Pancreas (tissue), 10 donors: ENCODE measurements at regions not wholly inside any gene's neighbourhood (a gene's known extent, or its start where the extent isn't known, plus 50 kb on each side); places are given as distances from the start of the nearest gene placed in this dataset.

ENCODE experiments used
- ATAC-seq, 4 donors: fragments of 200-7000 bp; cut with Tn5 transposase; one replicate each; pipeline versions ENCODE4 v1.8.0 to v1.9.1; 2020; ENCODE audit warnings: mild to moderate bottlenecking in 4 of 4, moderate library complexity in 4 of 4
- DNase-seq, 6 donors: peaks; one replicate each; pipeline ENCODE4 v3.0.0-alpha.2; 2020
- FAIRE-seq: peaks from 2 replicates; lab custom pipeline; 2012; peaks lifted over from hg19 to GRCh38; lab: Jason Lieb, UNC
- H3K27ac ChIP-seq, 4 donors: fragments of 200-600 bp; sonication (generic); 1 replicate in 3 of 4; 2 replicates in 1 of 4; pipeline versions ENCODE4 v1.5.0 to v1.8.0; 2020
- H3K27me3 ChIP-seq, 4 donors: fragments of 200-600 bp; one replicate each; pipeline ENCODE4 v1.8.0; 2021
- H3K36me3 ChIP-seq, 3 donors: fragments of 200-600 bp; sonication (generic) in 1 of 3; one replicate each; pipeline versions ENCODE4 v1.5.0 to v1.8.0; 2020 to 2021
- H3K4me1 ChIP-seq, 3 donors: fragments of 200-600 bp; one replicate each; pipeline ENCODE4 v1.8.0; 2021
- H3K4me3 ChIP-seq, 4 donors: fragments of 200-600 bp; sonication (generic) in 2 of 4; one replicate each; pipeline versions ENCODE4 v1.5.0 to v1.8.0; 2020 to 2021
- H3K9me3 ChIP-seq, 4 donors: fragments of 200-600 bp; one replicate each; pipeline ENCODE4 v1.8.0; 2021
- WGBS, 2 donors: extraction: QIAGEN DNeasy Blood & Tissue Kit; methylation state at CpG; one replicate each; pipeline ENCODE4 v1.1.7; 2013; 5-methylcytosine and 5-hydroxymethylcytosine counted together
- intact Hi-C, 3 donors: fragments of 100-400 bp; cut with DNase I; formaldehyde crosslinking; loops; one replicate each; pipeline versions ENCODE4 v1.11.1 to v1.14.2; 2022
- TF ChIP-seq, protein P1 (sequence below), 4 donors: fragments of 200-600 bp; sonication (generic) in 3 of 4; IDR thresholded peaks; one replicate each; pipeline versions ENCODE4 v1.5.0 to v1.8.0; 2021; ENCODE audit warnings: antibody characterized with exemption in 4 of 4
- donor health status: healthy with polysubstance abuse.
- donor health status: DM: no; HTN: no; CAD: no; lungs with moderate emphysema.
- donor health status: DM: no; HTN: no; CAD: no.
- donor health status: control.
- donor health status: control.
- donor health status: Bipolar disorder and iron deficiency.
- donor health status: DM: yes; HTN: yes; CAD: no.
- donor health status: DM: no; HTN: no; CAD: no.
- donor health status: DM: no; HTN: no; CAD: no.
- donor health status: DM: yes; HTN: yes; CAD: no.

GRCh38 chr14:101442451-101442850, 118.8 kb upstream of the DIO3 start:
- peak in 1 of 6 donors; percentile 50 for DNase-seq
- Histone ChIP-seq H3K4me1 (peaks cover 0 to 5% (median 0%) of the 10 kb centered on the region in 3 donors), H3K9me3 (no peaks in the 10 kb centered on the region), H3K4me3 (no peak overlapping the region), H3K27me3 (no peaks in the 10 kb centered on the region), H3K27ac (no peak overlapping the region), H3K36me3 (no peaks in the 10 kb centered on the region)
- ATAC-seq, result no peak
- no peak for FAIRE-seq
- TF ChIP-seq, protein P1, sequence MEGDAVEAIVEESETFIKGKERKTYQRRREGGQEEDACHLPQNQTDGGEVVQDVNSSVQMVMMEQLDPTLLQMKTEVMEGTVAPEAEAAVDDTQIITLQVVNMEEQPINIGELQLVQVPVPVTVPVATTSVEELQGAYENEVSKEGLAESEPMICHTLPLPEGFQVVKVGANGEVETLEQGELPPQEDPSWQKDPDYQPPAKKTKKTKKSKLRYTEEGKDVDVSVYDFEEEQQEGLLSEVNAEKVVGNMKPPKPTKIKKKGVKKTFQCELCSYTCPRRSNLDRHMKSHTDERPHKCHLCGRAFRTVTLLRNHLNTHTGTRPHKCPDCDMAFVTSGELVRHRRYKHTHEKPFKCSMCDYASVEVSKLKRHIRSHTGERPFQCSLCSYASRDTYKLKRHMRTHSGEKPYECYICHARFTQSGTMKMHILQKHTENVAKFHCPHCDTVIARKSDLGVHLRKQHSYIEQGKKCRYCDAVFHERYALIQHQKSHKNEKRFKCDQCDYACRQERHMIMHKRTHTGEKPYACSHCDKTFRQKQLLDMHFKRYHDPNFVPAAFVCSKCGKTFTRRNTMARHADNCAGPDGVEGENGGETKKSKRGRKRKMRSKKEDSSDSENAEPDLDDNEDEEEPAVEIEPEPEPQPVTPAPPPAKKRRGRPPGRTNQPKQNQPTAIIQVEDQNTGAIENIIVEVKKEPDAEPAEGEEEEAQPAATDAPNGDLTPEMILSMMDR (IDR thresholded peaks at IDR 0.05), result no peak
- intact Hi-C loops, result no loop called here
- WGBS, 2 donors, result 85 to 91% methylated on average over 21 of the region's 21 CpGs

DNA sequence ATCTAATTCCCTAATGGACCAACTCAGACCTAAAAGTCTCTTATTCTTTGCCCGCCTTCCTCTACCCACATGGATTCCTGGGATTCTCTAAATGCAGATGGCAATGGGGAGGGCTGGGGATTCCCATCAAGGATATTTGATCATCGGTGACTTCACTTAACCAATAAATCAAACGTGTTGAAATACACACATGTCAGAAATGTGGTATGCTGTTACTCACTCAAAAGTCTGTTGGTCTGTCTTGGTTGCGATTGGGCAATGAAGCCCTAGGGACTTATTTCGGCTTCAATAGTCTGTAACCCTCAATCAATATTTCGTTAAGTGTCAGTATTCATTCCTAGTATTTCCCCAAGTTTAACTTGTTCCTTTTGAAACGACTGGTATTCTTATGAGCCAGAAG, 117.2 kb upstream of the DIO3 start:
- Histone ChIP-seq H3K36me3 (no peaks in the 10 kb centered on the region), H3K4me3 (no peak overlapping the region), H3K9me3 (no peaks in the 10 kb centered on the region), H3K27ac (no peak overlapping the region), H3K27me3 (no peaks in the 10 kb centered on the region), H3K4me1 (peaks cover 0 to 5% (median 0%) of the 10 kb centered on the region in 3 donors)
- intact Hi-C loops, result no loop called here
- DNase-seq (no peak), FAIRE-seq (no peak), ATAC-seq (peak in 1 of 4 donors; percentile 20)
- WGBS, 2 donors, result 66 to 73% methylated on average over 7 of the region's 7 CpGs
- TF ChIP-seq, protein P1 (IDR thresholded peaks at IDR 0.05), result no peak

- Histone ChIP-seq H3K36me3 (no peaks in the 10 kb centered on the region), H3K4me3 (no peak overlapping the region), H3K9me3 (no peaks in the 10 kb centered on the region), H3K4me1 (peaks cover 0 to 5% (median 0%) of the 10 kb centered on the region in 3 donors), H3K27ac (no peak overlapping the region), H3K27me3 (no peaks in the 10 kb centered on the region)
- no peak for FAIRE-seq
- ATAC-seq, result no peak
- intact Hi-C loops, result no loop called here
- 89 to 94% methylated on average over 4 of the region's 4 CpGs for WGBS, 2 donors
- TF ChIP-seq, protein P1 (IDR thresholded peaks at IDR 0.05), result no peak
- DNase-seq, result no peak
Observed at GRCh38 chr14:101445278-101445677, 116.0 kb upstream of the DIO3 start.

GRCh38 chr14:101446387-101446969, 114.8 kb upstream of the DIO3 start:
- intact Hi-C loops, result no loop called here
- H3K27ac ChIP-seq, result no peak overlapping the region
- ATAC-seq, result peak in 1 of 4 donors; percentile 45
- H3K4me1 ChIP-seq, result peaks cover 0 to 5% (median 0%) of the 10 kb centered on the region in 3 donors
- FAIRE-seq, result no peak
- no peaks in the 10 kb centered on the region for H3K27me3 ChIP-seq
- H3K4me3 ChIP-seq, result no peak overlapping the region
- TF ChIP-seq, protein P1 (IDR thresholded peaks at IDR 0.05), result no peak
- H3K36me3 ChIP-seq, result no peaks in the 10 kb centered on the region
- WGBS, 2 donors, result 72 to 84% methylated on average over 10 of the region's 10 CpGs
- H3K9me3 ChIP-seq, result no peaks in the 10 kb centered on the region
- peak in 1 of 6 donors; percentile 41 for DNase-seq

- no peak overlapping the region for H3K4me3 ChIP-seq
- WGBS, 2 donors, result 58% methylated on average over 7 of the region's 7 CpGs
- ATAC-seq, result no peak
- H3K4me1 ChIP-seq, result peaks cover 0 to 5% (median 0%) of the 10 kb centered on the region in 3 donors
- no peaks in the 10 kb centered on the region for H3K9me3 ChIP-seq
- H3K36me3 ChIP-seq, result no peaks in the 10 kb centered on the region
- no peak overlapping the region for H3K27ac ChIP-seq
- intact Hi-C loops, result no loop called here
- FAIRE-seq, result no peak
- no peak for DNase-seq
- TF ChIP-seq, protein P1 (IDR thresholded peaks at IDR 0.05), result no peak
- H3K27me3 ChIP-seq, result no peaks in the 10 kb centered on the region
Observed at GRCh38 chr14:101449114-101449513, 112.2 kb upstream of the DIO3 start.
